HepG2 (cell line): ENCODE measurements at regions not wholly inside any gene's neighbourhood (a gene's known extent, or its start where the extent isn't known, plus 50 kb on each side); places are given as distances from the start of the nearest gene placed in this dataset.

Source experiments
- ATAC-seq: fragments of 200-7000 bp; cut with Tn5 transposase; 3 replicates; pipeline ENCODE4 v1.9.1; 2020; ENCODE audit warnings: mild to moderate bottlenecking, moderate library complexity
- BruUV-seq: library from RNA; stranded (reverse); fragments of 400-500 nt; replicated peaks from 2 replicates; lab custom pipeline; 2021; lab: Mats Ljungman, UMichigan
- CTCF ChIA-PET: fragments of 300-600 bp; formaldehyde crosslinking; extraction: SDS; loops from one replicate; lab custom pipeline; 2021; ENCODE audit warnings: low total read pairs, inconsistent platforms, low intra/inter-chr PET ratio; lab: Yijun Ruan, JAX
- POLR2A ChIA-PET: fragments of 350-600 bp; sonication (Branson Sonifier 250); formaldehyde crosslinking; loops from one replicate; lab custom pipeline; 2020; ENCODE audit warnings: antibody characterized with exemption, inconsistent platforms; lab: Yijun Ruan, JAX
- DNase-seq: peaks from one replicate; pipeline ENCODE4 v3.0.0-alpha.2; 2015; ENCODE audit warnings: low spot score
- FAIRE-seq: peaks from 3 replicates; lab custom pipeline; 2011; peaks lifted over from hg19 to GRCh38; lab: Jason Lieb, UNC
- H2AFZ ChIP-seq: one replicate; pipeline ENCODE4 v1.6.1; 2011; ENCODE audit warnings: low read length, inconsistent platforms
- H3K27ac ChIP-seq: fragments of 300-600 bp; 3 replicates; pipeline ENCODE4 v1.8.0; 2011; ENCODE audit warnings: mixed run types, mild to moderate bottlenecking, mixed read lengths, low read length, inconsistent platforms; ENCODE audit not compliant: insufficient read depth; ENCODE audit errors: extremely low read length
- H3K27me3 ChIP-seq, 2 experiments: fragments of 200-600 bp in 1 of 2; 2 replicates in 1 of 2; 3 replicates in 1 of 2; pipeline versions ENCODE4 v1.6.0 to v1.8.0; 2011; ENCODE audit warnings: low read length in 2 of 2, mild to moderate bottlenecking in 2 of 2, moderate library complexity in 2 of 2, inconsistent platforms in 1 of 2; ENCODE audit not compliant: insufficient read depth in 2 of 2, control insufficient read depth in 1 of 2
- H3K36me3 ChIP-seq, 2 experiments: fragments of 200-600 bp in 1 of 2; replicated peaks in 1 of 2; 2 replicates in 1 of 2; 3 replicates in 1 of 2; pipeline versions ENCODE4 v1.5.1 to v1.8.0; 2011; ENCODE audit warnings: low read length in 2 of 2, inconsistent platforms in 1 of 2; ENCODE audit not compliant: insufficient read depth in 2 of 2, control insufficient read depth in 1 of 2
- H3K4me1 ChIP-seq: 2 replicates; pipeline ENCODE4 v1.5.1; 2012; ENCODE audit warnings: low read length, inconsistent platforms; ENCODE audit not compliant: insufficient read depth
- H3K4me2 ChIP-seq: 2 replicates; pipeline ENCODE4 v1.6.0; 2011; ENCODE audit warnings: low read depth, low read length, inconsistent platforms
- H3K4me3 ChIP-seq, 3 experiments: fragments of 200-600 bp in 1 of 3; sonication (generic), shearing (Covaris generic) in 1 of 3; replicated peaks in 1 of 3; 2 replicates each; pipeline ENCODE4 v1.5.1; 2011 to 2016; ENCODE audit warnings: low read length in 3 of 3, inconsistent platforms in 2 of 3, low read depth in 2 of 3, mild to moderate bottlenecking in 2 of 3, control low read depth in 1 of 3, mixed read lengths in 1 of 3; ENCODE audit not compliant: insufficient read depth in 1 of 3
- H3K79me2 ChIP-seq: one replicate; pipeline ENCODE4 v1.6.1; 2011; ENCODE audit warnings: low read length, inconsistent platforms; ENCODE audit not compliant: insufficient read depth
- H3K9ac ChIP-seq: 2 replicates; pipeline ENCODE4 v1.6.0; 2011; ENCODE audit warnings: mild to moderate bottlenecking, low read depth, low read length, inconsistent platforms; ENCODE audit not compliant: insufficient read depth
- H3K9me3 ChIP-seq: 2 replicates; pipeline ENCODE4 v1.5.1; 2012; ENCODE audit warnings: mild to moderate bottlenecking, low read length
- H4K20me1 ChIP-seq: 2 replicates; pipeline ENCODE4 v1.6.0; 2011; ENCODE audit warnings: inconsistent platforms, mild to moderate bottlenecking, low read length, moderate library complexity; ENCODE audit not compliant: insufficient read depth
- ATF7 ChIP-seq, 2 experiments: fragments of 450-650 bp in 1 of 2; sonication (generic) in 1 of 2; formaldehyde crosslinking in 1 of 2; IDR thresholded peaks; 2 replicates each; pipeline versions ENCODE4 v1.4.0 to v1.6.1; 2016 to 2020; ENCODE audit warnings: antibody characterized with exemption in 1 of 2, mild to moderate bottlenecking in 1 of 2, missing genetic modification reagents in 1 of 2
- HIC2 ChIP-seq: sonication (generic); formaldehyde crosslinking; IDR thresholded peaks from 2 replicates; pipeline ENCODE4 v1.9.0; 2022; ENCODE audit warnings: low read depth, missing genetic modification reagents
- KAT8 ChIP-seq: IDR thresholded peaks from 2 replicates; pipeline ENCODE4 v1.6.1; 2016; ENCODE audit warnings: missing genetic modification reagents, missing compliant biosample characterization
- KDM4B ChIP-seq: sonication (generic); formaldehyde crosslinking; IDR thresholded peaks from 2 replicates; pipeline ENCODE4 v1.4.0; 2020; ENCODE audit warnings: missing genetic modification reagents
- MAX ChIP-seq: IDR thresholded peaks from 2 replicates; pipeline ENCODE4 v1.6.1; 2012; ENCODE audit warnings: inconsistent platforms
- MXD3 ChIP-seq: IDR thresholded peaks from 2 replicates; pipeline ENCODE4 v1.6.1; 2016; ENCODE audit warnings: mild to moderate bottlenecking, missing biosample characterization, missing genetic modification reagents
- MZF1 ChIP-seq: sonication (generic); formaldehyde crosslinking; IDR thresholded peaks from 2 replicates; pipeline ENCODE4 v1.8.1; 2023; ENCODE audit warnings: mild to moderate bottlenecking, missing genetic modification reagents, borderline replicate concordance
- NFKB2 ChIP-seq: sonication (generic); formaldehyde crosslinking; IDR thresholded peaks from 2 replicates; pipeline ENCODE4 v1.4.0; 2020; ENCODE audit warnings: missing genetic modification reagents, borderline replicate concordance
- NFYB ChIP-seq: sonication (generic); formaldehyde crosslinking; IDR thresholded peaks from 2 replicates; pipeline ENCODE4 v1.4.0; 2020; ENCODE audit warnings: missing genetic modification reagents
- PCBP1 ChIP-seq: fragments of 200-400 bp; formaldehyde crosslinking; IDR thresholded peaks from 2 replicates; pipeline ENCODE4 v1.6.1; 2017; ENCODE audit warnings: mild to moderate bottlenecking, low read depth, low read length, borderline replicate concordance
- PHB2 ChIP-seq: fragments of 450-650 bp; IDR thresholded peaks from 2 replicates; pipeline ENCODE4 v1.6.1; 2018; ENCODE audit not compliant: partially characterized antibody
- ZFP62 ChIP-seq: sonication (generic); formaldehyde crosslinking; IDR thresholded peaks from 2 replicates; pipeline ENCODE4 v1.4.0; 2020; ENCODE audit warnings: missing genetic modification reagents
- ZSCAN12 ChIP-seq: sonication (generic); formaldehyde crosslinking; IDR thresholded peaks from 2 replicates; pipeline ENCODE4 v1.9.0; 2021; ENCODE audit warnings: mild to moderate bottlenecking, missing genetic modification reagents
- WGBS: methylation state at CpG from one replicate; pipeline ENCODE4 v1.1.6; 2017; ENCODE audit warnings: low lambda C conversion rate; 5-methylcytosine and 5-hydroxymethylcytosine counted together
- in situ Hi-C: cut with HindIII; loops from 2 replicates; pipeline ENCODE4 v1.10.0; 2017; ENCODE audit warnings: low pct_unique_long_range_greater_than_20kb; ENCODE audit not compliant: extremely low pct_ligation_motif_present
- intact Hi-C: fragments of 100-400 bp; cut with micrococcal nuclease; formaldehyde crosslinking; loops from one replicate; pipeline ENCODE4 v1.10.0; 2022; ENCODE audit not compliant: unreplicated experiment
- TF ChIP-seq, protein P1 (sequence below): sonication (generic); formaldehyde crosslinking; IDR thresholded peaks from 2 replicates; pipeline ENCODE4 v1.5.1; 2020; ENCODE audit warnings: mild to moderate bottlenecking, missing genetic modification reagents, borderline replicate concordance

GRCh38 chr4:24243641-24244040 is 340.7 kb downstream of the DHX15 start (continued):
- no peak for TF ChIP-seq HIC2 (CRISPR knock-in tag)
- no peak for TF ChIP-seq PHB2
- no peak for TF ChIP-seq KAT8
- TF ChIP-seq MZF1 (CRISPR knock-in tag), result no peak
- TF ChIP-seq, protein P1, sequence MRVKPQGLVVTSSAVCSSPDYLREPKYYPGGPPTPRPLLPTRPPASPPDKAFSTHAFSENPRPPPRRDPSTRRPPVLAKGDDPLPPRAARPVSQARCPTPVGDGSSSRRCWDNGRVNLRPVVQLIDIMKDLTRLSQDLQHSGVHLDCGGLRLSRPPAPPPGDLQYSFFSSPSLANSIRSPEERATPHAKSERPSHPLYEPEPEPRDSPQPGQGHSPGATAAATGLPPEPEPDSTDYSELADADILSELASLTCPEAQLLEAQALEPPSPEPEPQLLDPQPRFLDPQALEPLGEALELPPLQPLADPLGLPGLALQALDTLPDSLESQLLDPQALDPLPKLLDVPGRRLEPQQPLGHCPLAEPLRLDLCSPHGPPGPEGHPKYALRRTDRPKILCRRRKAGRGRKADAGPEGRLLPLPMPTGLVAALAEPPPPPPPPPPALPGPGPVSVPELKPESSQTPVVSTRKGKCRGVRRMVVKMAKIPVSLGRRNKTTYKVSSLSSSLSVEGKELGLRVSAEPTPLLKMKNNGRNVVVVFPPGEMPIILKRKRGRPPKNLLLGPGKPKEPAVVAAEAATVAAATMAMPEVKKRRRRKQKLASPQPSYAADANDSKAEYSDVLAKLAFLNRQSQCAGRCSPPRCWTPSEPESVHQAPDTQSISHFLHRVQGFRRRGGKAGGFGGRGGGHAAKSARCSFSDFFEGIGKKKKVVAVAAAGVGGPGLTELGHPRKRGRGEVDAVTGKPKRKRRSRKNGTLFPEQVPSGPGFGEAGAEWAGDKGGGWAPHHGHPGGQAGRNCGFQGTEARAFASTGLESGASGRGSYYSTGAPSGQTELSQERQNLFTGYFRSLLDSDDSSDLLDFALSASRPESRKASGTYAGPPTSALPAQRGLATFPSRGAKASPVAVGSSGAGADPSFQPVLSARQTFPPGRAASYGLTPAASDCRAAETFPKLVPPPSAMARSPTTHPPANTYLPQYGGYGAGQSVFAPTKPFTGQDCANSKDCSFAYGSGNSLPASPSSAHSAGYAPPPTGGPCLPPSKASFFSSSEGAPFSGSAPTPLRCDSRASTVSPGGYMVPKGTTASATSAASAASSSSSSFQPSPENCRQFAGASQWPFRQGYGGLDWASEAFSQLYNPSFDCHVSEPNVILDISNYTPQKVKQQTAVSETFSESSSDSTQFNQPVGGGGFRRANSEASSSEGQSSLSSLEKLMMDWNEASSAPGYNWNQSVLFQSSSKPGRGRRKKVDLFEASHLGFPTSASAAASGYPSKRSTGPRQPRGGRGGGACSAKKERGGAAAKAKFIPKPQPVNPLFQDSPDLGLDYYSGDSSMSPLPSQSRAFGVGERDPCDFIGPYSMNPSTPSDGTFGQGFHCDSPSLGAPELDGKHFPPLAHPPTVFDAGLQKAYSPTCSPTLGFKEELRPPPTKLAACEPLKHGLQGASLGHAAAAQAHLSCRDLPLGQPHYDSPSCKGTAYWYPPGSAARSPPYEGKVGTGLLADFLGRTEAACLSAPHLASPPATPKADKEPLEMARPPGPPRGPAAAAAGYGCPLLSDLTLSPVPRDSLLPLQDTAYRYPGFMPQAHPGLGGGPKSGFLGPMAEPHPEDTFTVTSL (CRISPR knock-in tag), result no peak
- TF ChIP-seq NFKB2 (CRISPR knock-in tag), result no peak

DNA sequence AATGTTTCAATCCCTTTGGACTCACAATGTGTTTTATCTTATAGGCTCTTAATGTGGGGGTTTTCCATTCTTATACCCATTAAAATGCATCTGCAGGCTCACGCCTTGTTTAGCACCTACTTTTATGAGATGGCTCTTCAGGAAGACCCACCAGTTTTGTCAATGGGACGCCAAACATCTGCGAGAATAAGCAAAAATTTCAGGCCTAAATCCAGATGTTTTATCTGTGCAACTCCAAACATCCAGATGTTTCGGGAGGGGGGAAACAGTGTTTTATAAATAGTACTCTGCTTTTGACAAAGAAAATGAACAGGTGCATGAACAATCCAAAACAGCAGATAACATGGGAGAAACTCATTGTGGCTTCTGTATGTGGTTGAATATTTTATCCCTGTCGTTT is 342.8 kb downstream of the DHX15 start:
- CTCF ChIA-PET, result no interaction called here
- Histone ChIP-seq H3K79me2 (no peaks in the 10 kb centered on the region), H3K36me3 (no peaks in the 10 kb centered on the region), H2AFZ (no peak overlapping the region), H3K9me3 (no peaks in the 10 kb centered on the region), H3K4me1 (no peaks in the 10 kb centered on the region), H4K20me1 (no peaks in the 10 kb centered on the region), H3K27ac (no peak overlapping the region), H3K4me2 (no peak overlapping the region), H3K27me3 (no peaks in the 10 kb centered on the region; a peak in 1 of 5 replicates), H3K9ac (no peak overlapping the region), H3K4me3 (no peak overlapping the region)
- WGBS, result 9% methylated on average over 5 of the region's 5 CpGs
- BruUV-seq, result no TSS peak
- ATAC-seq (no peak), DNase-seq (no peak), FAIRE-seq (no peak)
- intact Hi-C loops (no loop called here), in situ Hi-C loops (no loop called here)
- POLR2A ChIA-PET, result no interaction called here
- TF ChIP-seq KDM4B (CRISPR knock-in tag) (no peak), ZFP62 (CRISPR knock-in tag) (no peak), MXD3 (CRISPR knock-in tag) (no peak), ATF7 (IDR thresholded peaks at IDR 0.05) (no peak), ATF7 (CRISPR knock-in tag; IDR thresholded peaks at IDR 0.05) (no peak), NFYB (no peak), ZSCAN12 (CRISPR knock-in tag) (no peak), PCBP1 (no peak), MAX (no peak)
